ENCODE measurements at regions not wholly inside any gene's neighbourhood (a gene's known extent, or its start where the extent isn't known, plus 50 kb on each side); places are given as distances from the start of the nearest gene placed in this dataset.

GRCh38 chr12:71242511-71242910 is 84.7 kb upstream of the TSPAN8 start:
- no peak for TF ChIP-seq CTCF (IDR thresholded peaks at IDR 0.05; ENCODE audit: control insufficient read depth, extremely low read depth, insufficient read depth)
- DNase-seq (ENCODE audit: low read depth) = no peak
- H3K4me3 ChIP-seq (ENCODE audit: low read depth, low read length) = no peak overlapping the region

GRCh38 chr12:71240946-71241345 is 83.1 kb upstream of the TSPAN8 start:
- no peak for TF ChIP-seq CTCF (IDR thresholded peaks at IDR 0.05; ENCODE audit: control insufficient read depth, extremely low read depth, insufficient read depth)
- no peak overlapping the region for H3K4me3 ChIP-seq (ENCODE audit: low read depth, low read length)
- DNase-seq (ENCODE audit: low read depth) = no peak

GRCh38 chr12:71239731-71240130 is 81.9 kb upstream of the TSPAN8 start:
- no peak for DNase-seq (ENCODE audit: low read depth)
- no peak for TF ChIP-seq CTCF (IDR thresholded peaks at IDR 0.05; ENCODE audit: control insufficient read depth, extremely low read depth, insufficient read depth)
- no peak overlapping the region for H3K4me3 ChIP-seq (ENCODE audit: low read depth, low read length)

- DNase-seq (ENCODE audit: low read depth) = no peak
- H3K4me3 ChIP-seq (ENCODE audit: low read depth, low read length) = no peak overlapping the region
- TF ChIP-seq CTCF (IDR thresholded peaks at IDR 0.05; ENCODE audit: control insufficient read depth, extremely low read depth, insufficient read depth) = no peak
Measured at GRCh38 chr12:71237128-71237527, 79.3 kb upstream of the TSPAN8 start.

GRCh38 chr12:71236133-71236660 is 78.4 kb upstream of the TSPAN8 start:
- no peak for TF ChIP-seq CTCF (IDR thresholded peaks at IDR 0.05; ENCODE audit: control insufficient read depth, extremely low read depth, insufficient read depth)
- no peak overlapping the region for H3K4me3 ChIP-seq (ENCODE audit: low read depth, low read length)
- DNase-seq (ENCODE audit: low read depth) = no peak

GRCh38 chr12:71233083-71233482 is 75.3 kb upstream of the TSPAN8 start:
- no peak for TF ChIP-seq CTCF (IDR thresholded peaks at IDR 0.05; ENCODE audit: control insufficient read depth, extremely low read depth, insufficient read depth)
- no peak overlapping the region for H3K4me3 ChIP-seq (ENCODE audit: low read depth, low read length)
- no peak for DNase-seq (ENCODE audit: low read depth)

GRCh38 chr12:71230542-71230941 is 72.7 kb upstream of the TSPAN8 start:
- H3K4me3 ChIP-seq (ENCODE audit: low read depth, low read length) = no peak overlapping the region
- no peak for TF ChIP-seq CTCF (IDR thresholded peaks at IDR 0.05; ENCODE audit: control insufficient read depth, extremely low read depth, insufficient read depth)
- DNase-seq (ENCODE audit: low read depth) = no peak
